CD8-positive, alpha-beta memory T cell (primary cell): ENCODE measurements at regions not wholly inside any gene's neighbourhood (a gene's known extent, or its start where the extent isn't known, plus 50 kb on each side); places are given as distances from the start of the nearest gene placed in this dataset.
"Not testable (repeated sequence)": the region's sequence is repeated elsewhere in the genome, so short reads cannot be mapped to it uniquely, and the experiment has no call there.

Source experiments
- CTCF ChIA-PET: fragments of 350-600 bp; sonication (Branson Sonifier 250); formaldehyde crosslinking; loops from one replicate; lab custom pipeline; 2021; ENCODE audit warnings: antibody characterized with exemption; lab: Charles Lee
- POLR2A ChIA-PET: fragments of 350-600 bp; sonication (Branson Sonifier 250); formaldehyde crosslinking; loops from one replicate; lab custom pipeline; 2021; ENCODE audit warnings: antibody characterized with exemption; lab: Charles Lee
- DNase-seq, 5 donors: peaks; one replicate each; pipeline versions ENCODE4 v3.0.0 to v3.0.0-alpha.2; 2020 to 2022; ENCODE audit warnings: mixed read lengths in 1 of 5
- H3K27ac ChIP-seq: one replicate; pipeline ENCODE4 v1.7.0; 2013; ENCODE audit warnings: low read depth, mild to moderate bottlenecking, low read length, moderate library complexity
- H3K27me3 ChIP-seq: 2 replicates; pipeline ENCODE4 v1.7.0; 2013; ENCODE audit warnings: low read length, mild to moderate bottlenecking; ENCODE audit not compliant: insufficient read depth, poor library complexity, severe bottlenecking
- H3K36me3 ChIP-seq: 2 replicates; pipeline ENCODE4 v1.7.0; 2013; ENCODE audit warnings: mild to moderate bottlenecking, low read length, moderate library complexity; ENCODE audit not compliant: insufficient read depth
- H3K4me1 ChIP-seq: 2 replicates; pipeline ENCODE4 v1.7.0; 2013; ENCODE audit warnings: mild to moderate bottlenecking, low read length, moderate library complexity; ENCODE audit not compliant: insufficient read depth
- H3K4me3 ChIP-seq: 2 replicates; pipeline ENCODE4 v1.7.0; 2013; ENCODE audit warnings: mild to moderate bottlenecking, low read length
- H3K9me3 ChIP-seq: 2 replicates; pipeline ENCODE4 v1.7.0; 2013; ENCODE audit warnings: mild to moderate bottlenecking, low read length
- H3K27ac Mint-ChIP-seq, 8 donors: one replicate each; pipeline ENCODE4 v1.8.0; 2020 to 2021; ENCODE audit warnings: mixed read lengths in 8 of 8, mild to moderate bottlenecking in 6 of 8, inconsistent platforms in 3 of 8, moderate library complexity in 3 of 8
- H3K27me3 Mint-ChIP-seq, 2 donors: one replicate each; pipeline ENCODE4 v1.8.0; 2020 to 2021; ENCODE audit warnings: mixed read lengths in 2 of 2, mild to moderate bottlenecking in 1 of 2, moderate library complexity in 1 of 2
- H3K36me3 Mint-ChIP-seq, 3 donors: one replicate each; pipeline ENCODE4 v1.8.0; 2020 to 2021; ENCODE audit warnings: mixed read lengths in 3 of 3, inconsistent platforms in 1 of 3, mild to moderate bottlenecking in 1 of 3
- H3K4me1 Mint-ChIP-seq, 3 donors: one replicate each; pipeline ENCODE4 v1.8.0; 2020 to 2021; ENCODE audit warnings: mixed read lengths in 3 of 3, inconsistent platforms in 1 of 3, mild to moderate bottlenecking in 1 of 3
- H3K4me3 Mint-ChIP-seq, 7 donors: one replicate each; pipeline ENCODE4 v1.8.0; 2020 to 2021; ENCODE audit warnings: mixed read lengths in 7 of 7, mild to moderate bottlenecking in 6 of 7, moderate library complexity in 4 of 7, inconsistent platforms in 2 of 7
- H3K9me3 Mint-ChIP-seq, 5 donors: one replicate each; pipeline ENCODE4 v1.8.0; 2020 to 2022; ENCODE audit warnings: mixed read lengths in 5 of 5, mild to moderate bottlenecking in 3 of 5, moderate library complexity in 2 of 5, inconsistent platforms in 1 of 5

- peaks cover 15 to 33% of the 10 kb centered on the region in 2 donors for H3K27me3 Mint-ChIP-seq
- H3K27ac ChIP-seq, DNase-seq, H3K4me3 Mint-ChIP-seq, H3K27me3 ChIP-seq, H3K4me1 Mint-ChIP-seq, CTCF ChIA-PET, H3K36me3 ChIP-seq, H3K4me1 ChIP-seq, H3K9me3 Mint-ChIP-seq, H3K27ac Mint-ChIP-seq, POLR2A ChIA-PET, H3K4me3 ChIP-seq, H3K9me3 ChIP-seq, H3K36me3 Mint-ChIP-seq: not testable (repeated sequence)
Measured at GRCh38 chr1:109857702-109858101, 52.9 kb upstream of the CSF1 start.

DNA sequence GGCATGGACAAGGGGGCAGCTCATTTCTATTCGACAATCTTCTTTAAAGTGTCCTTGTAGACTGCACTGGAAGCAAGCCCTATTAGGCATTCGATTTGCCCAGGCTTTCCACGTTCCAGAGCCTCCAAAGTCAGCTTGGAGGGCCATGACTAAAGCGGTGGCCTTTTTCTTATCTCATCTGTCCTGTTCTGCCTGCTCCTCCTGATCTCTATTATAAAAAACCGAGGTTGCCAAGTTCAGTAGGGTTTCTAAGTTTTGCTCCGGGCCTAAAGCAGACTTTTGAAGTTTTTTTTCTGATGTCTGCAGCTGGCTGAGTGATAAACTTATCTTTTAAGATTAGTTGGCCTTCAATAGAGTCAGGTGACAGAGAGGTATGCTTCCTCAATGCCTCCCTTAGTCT is 54.7 kb upstream of the CSF1 start:
- H3K36me3 Mint-ChIP-seq, result not testable (repeated sequence)

GRCh38 chr1:109853972-109854371 is 56.7 kb upstream of the CSF1 start:
- CTCF ChIA-PET, result not testable (repeated sequence)
- peaks cover 6 to 32% of the 10 kb centered on the region in 2 donors for H3K27me3 Mint-ChIP-seq

More for the DNA sequence above, 54.7 kb upstream of the CSF1 start:
- H3K27me3 Mint-ChIP-seq, result peaks cover 12 to 36% of the 10 kb centered on the region in 2 donors
- H3K4me1 Mint-ChIP-seq, POLR2A ChIA-PET, H3K9me3 ChIP-seq, H3K4me3 Mint-ChIP-seq, DNase-seq, H3K27me3 ChIP-seq, H3K27ac Mint-ChIP-seq, H3K9me3 Mint-ChIP-seq, H3K4me1 ChIP-seq, H3K4me3 ChIP-seq, H3K27ac ChIP-seq, CTCF ChIA-PET, H3K36me3 ChIP-seq: not testable (repeated sequence)

GRCh38 chr1:109852221-109853015 is 58.2 kb upstream of the CSF1 start:
- POLR2A ChIA-PET, H3K4me1 Mint-ChIP-seq, H3K9me3 ChIP-seq, H3K4me3 Mint-ChIP-seq, H3K4me3 ChIP-seq, H3K27ac ChIP-seq, H3K27me3 ChIP-seq, DNase-seq, H3K4me1 ChIP-seq, H3K36me3 ChIP-seq, H3K9me3 Mint-ChIP-seq, H3K36me3 Mint-ChIP-seq: not testable (repeated sequence)
- H3K27me3 Mint-ChIP-seq, result peaks cover 0 to 31% of the 10 kb centered on the region in 2 donors
- peak overlapping the region in 1 of 8 donors; percentile 81 for H3K27ac Mint-ChIP-seq
- CTCF ChIA-PET, result interaction anchor here (1.0 kb wide), 1 partner anchor 131 kb away, joined by 3 read pairs; no protein-coding TSS in a partner anchor

More at GRCh38 chr1:109853972-109854371, 56.7 kb upstream of the CSF1 start:
- H3K4me1 ChIP-seq, H3K27ac ChIP-seq, DNase-seq, H3K4me3 ChIP-seq, H3K27me3 ChIP-seq, H3K4me1 Mint-ChIP-seq, H3K36me3 ChIP-seq, H3K36me3 Mint-ChIP-seq, H3K4me3 Mint-ChIP-seq, H3K9me3 ChIP-seq, POLR2A ChIA-PET, H3K9me3 Mint-ChIP-seq: not testable (repeated sequence)
- H3K27ac Mint-ChIP-seq, result peak overlapping the region in 1 of 8 donors; percentile 56

GRCh38 chr1:109850827-109851226 is 59.8 kb upstream of the CSF1 start:
- Mint-ChIP-seq H3K4me3 (no peak overlapping the region), H3K27ac (no peak overlapping the region), H3K4me1 (no peaks in the 10 kb centered on the region), H3K9me3 (no peaks in the 10 kb centered on the region), H3K36me3 (peaks cover 0 to 3% (median 0%) of the 10 kb centered on the region in 3 donors), H3K27me3 (peaks cover 0 to 19% of the 10 kb centered on the region in 2 donors)
- H3K27me3 ChIP-seq, result no peaks in the 10 kb centered on the region
- H3K9me3 ChIP-seq, result no peaks in the 10 kb centered on the region
- H3K36me3 ChIP-seq, result no peaks in the 10 kb centered on the region
- ChIA-PET CTCF (no interaction called here), POLR2A (no interaction called here)
- DNase-seq, result no peak
- H3K27ac ChIP-seq, result no peak overlapping the region
- no peak overlapping the region for H3K4me3 ChIP-seq
- H3K4me1 ChIP-seq, result no peaks in the 10 kb centered on the region

- H3K9me3 Mint-ChIP-seq, result no peaks in the 10 kb centered on the region
- ChIA-PET CTCF (no interaction called here), POLR2A (no interaction called here)
- H3K4me1 Mint-ChIP-seq, result no peaks in the 10 kb centered on the region
- no peak overlapping the region for H3K4me3 Mint-ChIP-seq
- no peaks in the 10 kb centered on the region for H3K36me3 ChIP-seq
- no peaks in the 10 kb centered on the region for H3K9me3 ChIP-seq
- H3K27me3 Mint-ChIP-seq, result peaks cover 0 to 13% of the 10 kb centered on the region in 2 donors
- no peak overlapping the region for H3K27ac ChIP-seq
- no peak overlapping the region for H3K4me3 ChIP-seq
- no peaks in the 10 kb centered on the region for H3K27me3 ChIP-seq
- no peaks in the 10 kb centered on the region for H3K4me1 ChIP-seq
- H3K36me3 Mint-ChIP-seq, result peaks cover 0 to 3% (median 0%) of the 10 kb centered on the region in 3 donors
- no peak for DNase-seq
- H3K27ac Mint-ChIP-seq, result peak overlapping the region in 1 of 8 donors; percentile 3
Measured at GRCh38 chr1:109850194-109850593, 60.5 kb upstream of the CSF1 start.

- no peaks in the 10 kb centered on the region for H3K36me3 ChIP-seq
- H3K9me3 ChIP-seq, result no peaks in the 10 kb centered on the region
- no peaks in the 10 kb centered on the region for H3K4me1 ChIP-seq
- CTCF ChIA-PET, result no interaction called here
- DNase-seq, result no peak
- peaks cover 0 to 3% (median 0%) of the 10 kb centered on the region in 3 donors for H3K36me3 Mint-ChIP-seq
- POLR2A ChIA-PET, result no interaction called here
- no peaks in the 10 kb centered on the region for H3K27me3 ChIP-seq
- H3K27ac Mint-ChIP-seq, result peak overlapping the region in 1 of 8 donors; percentile 76
- no peak overlapping the region for H3K4me3 ChIP-seq
- H3K9me3 Mint-ChIP-seq, result no peaks in the 10 kb centered on the region
- H3K4me1 Mint-ChIP-seq, result no peaks in the 10 kb centered on the region
- no peak overlapping the region for H3K27ac ChIP-seq
- no peak overlapping the region for H3K4me3 Mint-ChIP-seq
- peaks cover 0 to 7% of the 10 kb centered on the region in 2 donors for H3K27me3 Mint-ChIP-seq
Measured at GRCh38 chr1:109849655-109850054, 61.0 kb upstream of the CSF1 start.

GRCh38 chr1:109847251-109847650 is 63.4 kb upstream of the CSF1 start:
- Mint-ChIP-seq H3K27me3 (peaks cover 0 to under 1% of the 10 kb centered on the region in 2 donors), H3K27ac (no peak overlapping the region), H3K4me1 (no peaks in the 10 kb centered on the region), H3K9me3 (peaks cover 0 to 2% (median 0%) of the 10 kb centered on the region in 5 donors), H3K36me3 (peaks cover 0 to 3% (median 0%) of the 10 kb centered on the region in 3 donors), H3K4me3 (no peak overlapping the region)
- DNase-seq, result no peak
- Histone ChIP-seq H3K4me3 (no peak overlapping the region), H3K4me1 (no peaks in the 10 kb centered on the region), H3K27ac (no peak overlapping the region), H3K27me3 (no peaks in the 10 kb centered on the region), H3K36me3 (no peaks in the 10 kb centered on the region), H3K9me3 (no peaks in the 10 kb centered on the region)
- CTCF ChIA-PET, result interaction anchor here (1.6 kb wide), 1 partner anchor 57 kb away, joined by 5 read pairs; no protein-coding TSS in a partner anchor
- POLR2A ChIA-PET, result no interaction called here
